GM18858 (cell line): ENCODE measurements at regions not wholly inside any gene's neighbourhood (a gene's known extent, or its start where the extent isn't known, plus 50 kb on each side); places are given as distances from the start of the nearest gene placed in this dataset.

Source experiments
- ATAC-seq: cut with Tn5 transposase; IDR thresholded peaks from one replicate; pipeline ENCODE4 v1.9.1; 2021; ENCODE audit not compliant: unreplicated experiment

GRCh38 chr10:69715899-69716606 is 85.7 kb upstream of the COL13A1 start:
- ATAC-seq, result no peak

GRCh38 chr10:69716711-69717560 is 84.8 kb upstream of the COL13A1 start:
- no peak for ATAC-seq

GRCh38 chr10:69718951-69719350 is 82.8 kb upstream of the COL13A1 start:
- ATAC-seq, result no peak

- ATAC-seq, result no peak
These were observed 79.9 kb upstream of the COL13A1 start for GRCh38 chr10:69721690-69722310.

GRCh38 chr10:69723653-69724052 is 78.1 kb upstream of the COL13A1 start:
- no peak for ATAC-seq

- ATAC-seq, result no peak
These were observed 74.9 kb upstream of the COL13A1 start for GRCh38 chr10:69726850-69727249.

GRCh38 chr10:69728335-69728870 is 73.3 kb upstream of the COL13A1 start:
- ATAC-seq, result no peak

- no peak for ATAC-seq
These were observed 72.2 kb upstream of the COL13A1 start for GRCh38 chr10:69729326-69730048.

GRCh38 chr10:69730251-69731156 is 71.2 kb upstream of the COL13A1 start:
- no peak for ATAC-seq

- no peak for ATAC-seq
These were observed 70.5 kb upstream of the COL13A1 start for GRCh38 chr10:69731184-69731583.

- no peak for ATAC-seq
These were observed 70.0 kb upstream of the COL13A1 start for GRCh38 chr10:69731698-69732097.

GRCh38 chr10:69732147-69732825 is 69.4 kb upstream of the COL13A1 start:
- ATAC-seq, result no peak

- no peak for ATAC-seq
These were observed 68.9 kb upstream of the COL13A1 start for GRCh38 chr10:69732826-69733150.

GRCh38 chr10:69733791-69734261 is 67.9 kb upstream of the COL13A1 start:
- no peak for ATAC-seq

- ATAC-seq, result no peak
These were observed 67.3 kb upstream of the COL13A1 start for GRCh38 chr10:69734416-69734796.

- no peak for ATAC-seq
These were observed 66.8 kb upstream of the COL13A1 start for GRCh38 chr10:69734797-69735468.

GRCh38 chr10:69736886-69737641 is 64.6 kb upstream of the COL13A1 start:
- ATAC-seq, result no peak

- ATAC-seq, result no peak
These were observed 63.6 kb upstream of the COL13A1 start for GRCh38 chr10:69738071-69738470.
